HG03175 (cell line): ENCODE measurements at regions not wholly inside any gene's neighbourhood (a gene's known extent, or its start where the extent isn't known, plus 50 kb on each side); places are given as distances from the start of the nearest gene placed in this dataset.

Experiments
- ATAC-seq: cut with Tn5 transposase; IDR thresholded peaks from one replicate; pipeline ENCODE4 v1.9.1; 2021; ENCODE audit warnings: mild to moderate bottlenecking, moderate library complexity; ENCODE audit not compliant: unreplicated experiment

- no peak for ATAC-seq
Observed at GRCh38 chr11:90822996-90823395, 600.1 kb upstream of the CHORDC1 start.

GRCh38 chr11:90818196-90818745, 595.4 kb upstream of the CHORDC1 start:
- no peak for ATAC-seq

DNA sequence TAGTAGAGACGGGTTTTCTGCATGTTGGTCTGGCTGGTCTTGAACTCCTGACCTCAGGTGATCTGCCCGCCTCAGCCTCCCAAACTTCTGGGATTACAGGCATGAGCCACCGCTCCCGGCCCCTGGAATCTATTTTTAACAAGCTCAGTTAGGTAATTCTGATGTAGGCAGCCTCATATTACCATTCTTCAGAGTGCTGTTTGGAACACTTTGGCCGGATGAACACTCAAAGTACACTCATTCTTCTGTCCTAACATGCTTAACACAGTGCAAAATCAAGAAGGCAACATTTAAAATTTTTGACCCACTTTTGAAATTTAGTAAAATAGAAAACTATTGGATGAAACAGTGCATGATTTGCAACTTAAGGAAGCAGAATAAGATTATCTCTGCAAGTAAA, 586.7 kb upstream of the CHORDC1 start:
- ATAC-seq = no peak

GRCh38 chr11:90805172-90805571, 582.3 kb upstream of the CHORDC1 start:
- ATAC-seq = no peak

DNA sequence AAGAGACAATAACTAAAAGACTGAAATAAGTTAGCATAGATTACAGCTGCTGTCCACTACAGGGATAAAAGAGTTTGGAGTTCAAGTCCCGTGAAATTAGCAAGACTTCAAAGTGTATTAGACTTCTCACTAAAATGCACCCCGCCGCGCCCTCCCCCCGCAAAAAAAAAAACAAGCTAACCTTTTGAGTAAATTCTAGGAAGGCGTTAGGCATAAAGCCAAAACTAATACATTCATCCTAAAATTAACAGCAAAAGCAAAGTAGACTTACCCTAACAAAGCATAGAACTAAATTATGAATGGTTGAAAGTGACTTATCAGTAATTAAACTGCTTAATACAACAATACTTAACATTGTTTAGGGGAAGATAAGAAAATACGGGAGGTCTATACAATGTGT, 581.0 kb upstream of the CHORDC1 start:
- ATAC-seq = no peak

DNA sequence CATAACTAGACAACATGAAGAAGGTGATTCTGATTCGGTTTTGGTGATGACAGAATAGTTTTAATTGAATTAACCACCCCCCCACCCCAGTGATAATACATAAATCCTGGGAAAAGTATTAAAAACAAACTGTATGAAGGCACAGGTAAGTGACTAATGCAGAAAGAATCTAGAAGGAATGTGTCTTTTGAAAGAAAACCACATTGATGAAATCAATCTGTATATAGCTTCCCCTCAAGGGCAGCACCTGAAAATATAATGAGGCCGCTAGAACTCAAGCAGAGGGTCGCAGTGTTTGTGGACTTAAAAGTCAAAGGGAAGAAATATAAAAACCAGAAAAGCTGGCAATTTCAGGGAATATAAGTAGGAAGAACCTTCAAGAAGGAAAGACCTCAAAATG, 580.5 kb upstream of the CHORDC1 start:
- ATAC-seq = no peak

- ATAC-seq = no peak
Observed at GRCh38 chr11:90798769-90799168, 575.9 kb upstream of the CHORDC1 start.

GRCh38 chr11:90795746-90796145, 572.9 kb upstream of the CHORDC1 start:
- no peak for ATAC-seq

GRCh38 chr11:90788961-90789360, 566.1 kb upstream of the CHORDC1 start:
- no peak for ATAC-seq

DNA sequence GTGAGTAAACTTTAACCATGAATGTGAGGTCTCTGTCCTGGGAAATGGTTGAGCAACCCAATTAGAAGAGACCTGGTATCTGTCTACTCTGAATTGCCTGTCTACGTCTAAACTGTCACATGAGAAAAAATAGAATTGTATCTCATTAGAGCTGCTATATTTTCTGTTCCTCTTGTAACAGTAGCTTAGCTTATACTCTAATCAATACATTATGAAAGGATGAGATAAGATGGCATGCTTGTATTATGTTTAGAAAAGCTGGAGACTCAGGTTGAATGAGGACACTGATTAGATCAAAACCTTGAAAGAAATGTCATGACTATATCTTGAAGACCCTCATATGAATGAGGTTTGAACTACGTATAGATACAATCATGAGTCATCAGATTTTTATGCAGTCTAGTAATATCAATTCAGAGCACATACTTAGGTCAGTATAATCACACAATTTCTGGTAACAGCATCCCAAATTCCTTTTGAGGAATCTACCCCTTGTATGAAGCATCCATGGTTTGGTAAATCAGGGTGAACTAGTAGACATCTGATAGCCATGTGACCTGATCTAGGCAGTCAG, 561.5 kb upstream of the CHORDC1 start:
- ATAC-seq = no peak

- ATAC-seq = no peak
Observed at GRCh38 chr11:90783111-90783510, 560.3 kb upstream of the CHORDC1 start.

DNA sequence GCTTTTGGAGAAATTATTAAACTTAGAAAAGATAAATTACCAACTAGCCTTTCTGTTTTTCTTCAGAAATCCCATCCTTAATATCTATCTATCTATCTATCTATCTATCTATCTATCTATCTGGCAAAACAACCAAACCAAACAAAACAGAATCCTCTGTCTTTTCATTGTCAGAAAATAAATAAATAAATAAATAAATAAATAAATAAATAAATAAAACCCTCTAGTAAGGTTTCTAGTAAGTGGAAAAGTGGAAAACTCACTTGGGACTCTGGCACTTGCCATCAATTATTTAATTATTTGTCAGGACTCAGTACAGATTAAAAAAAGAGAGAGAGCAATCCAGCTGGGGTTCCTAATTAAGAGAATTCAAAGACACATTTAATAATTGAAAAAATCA, 556.2 kb upstream of the CHORDC1 start:
- ATAC-seq = no peak

GRCh38 chr11:90775567-90776165, 552.8 kb upstream of the CHORDC1 start:
- peak; percentile 46 for ATAC-seq

GRCh38 chr11:90774727-90775566, 552.1 kb upstream of the CHORDC1 start:
- no peak for ATAC-seq

- ATAC-seq = no peak
Observed at GRCh38 chr11:90770007-90770406, 547.2 kb upstream of the CHORDC1 start.

- ATAC-seq = no peak
Observed at GRCh38 chr11:90766121-90766520, 543.3 kb upstream of the CHORDC1 start.

- no peak for ATAC-seq
Observed at GRCh38 chr11:90764691-90765090, 541.8 kb upstream of the CHORDC1 start.

DNA sequence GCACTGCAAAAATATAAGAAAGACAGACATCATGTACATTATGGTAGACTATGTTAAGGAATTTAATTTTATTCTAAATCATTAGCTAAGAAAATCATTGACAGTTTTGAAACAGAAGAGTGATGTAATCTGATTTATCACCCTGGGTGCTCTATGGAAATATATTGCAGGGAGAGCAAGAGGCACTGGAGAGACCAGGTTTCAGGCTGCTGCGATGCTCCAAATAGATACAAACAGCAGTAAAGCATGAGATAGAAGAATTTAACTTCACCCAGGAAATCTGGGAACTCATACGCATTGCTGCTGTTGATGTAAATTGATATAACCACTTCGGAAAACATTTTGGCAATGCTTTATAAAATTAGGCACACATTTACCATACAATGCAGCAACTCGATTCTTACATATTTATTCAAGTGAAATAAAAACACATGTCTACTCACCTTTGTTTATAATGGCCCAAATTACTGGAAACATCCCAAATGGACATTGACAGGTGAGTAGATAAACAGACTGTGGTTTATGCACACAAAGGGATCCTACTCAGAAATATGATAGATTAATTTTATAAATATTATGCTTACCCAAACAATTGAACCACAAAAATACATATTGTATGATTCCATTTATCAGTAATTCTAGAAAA, 535.1 kb upstream of the CHORDC1 start:
- no peak for ATAC-seq

GRCh38 chr11:90756617-90757016, 533.8 kb upstream of the CHORDC1 start:
- no peak for ATAC-seq

DNA sequence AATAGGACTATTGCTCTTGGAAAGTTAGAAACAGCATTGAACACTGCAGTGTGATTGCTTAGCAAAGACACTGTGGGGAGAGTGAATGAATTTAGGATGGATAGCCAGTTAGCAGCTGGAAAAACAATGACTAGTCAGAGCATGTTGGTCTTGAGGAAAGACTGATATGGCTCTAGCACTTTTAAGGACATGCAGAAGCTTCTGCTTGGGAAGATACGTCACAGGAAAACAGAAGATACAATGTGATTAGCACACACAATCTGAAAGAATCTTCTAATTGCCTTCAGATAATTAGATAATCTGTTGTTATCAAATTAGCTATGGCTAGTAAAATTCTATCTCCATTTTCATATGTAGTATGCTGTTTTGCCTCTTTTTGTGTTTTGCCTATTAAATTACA, 530.7 kb upstream of the CHORDC1 start:
- ATAC-seq = no peak

GRCh38 chr11:90747057-90747456, 524.2 kb upstream of the CHORDC1 start:
- ATAC-seq = no peak
